Gastrocnemius medialis (tissue), 4 donors: ENCODE measurements at regions not wholly inside any gene's neighbourhood (a gene's known extent, or its start where the extent isn't known, plus 50 kb on each side); places are given as distances from the start of the nearest gene placed in this dataset.

ENCODE experiments used
- POLR2A ChIP-seq, 2 donors: fragments of 450-650 bp; IDR thresholded peaks; one replicate each; pipeline ENCODE4 v1.6.1; 2017; ENCODE audit warnings: antibody characterized with exemption in 2 of 2, mild to moderate bottlenecking in 2 of 2, moderate library complexity in 2 of 2
- TF ChIP-seq, protein P1 (sequence below), 5 experiments: fragments of 450-650 bp in 3 of 5; fragments of 200-600 bp in 2 of 5; sonication (generic) in 2 of 5; IDR thresholded peaks in 4 of 5; conservative IDR thresholded peaks in 1 of 5; 1 replicate in 4 of 5; 2 replicates in 1 of 5; pipeline ENCODE4 v1.5.1; 2016 to 2019; ENCODE audit warnings: antibody characterized with exemption in 5 of 5, mild to moderate bottlenecking in 3 of 5, moderate library complexity in 3 of 5

DNA sequence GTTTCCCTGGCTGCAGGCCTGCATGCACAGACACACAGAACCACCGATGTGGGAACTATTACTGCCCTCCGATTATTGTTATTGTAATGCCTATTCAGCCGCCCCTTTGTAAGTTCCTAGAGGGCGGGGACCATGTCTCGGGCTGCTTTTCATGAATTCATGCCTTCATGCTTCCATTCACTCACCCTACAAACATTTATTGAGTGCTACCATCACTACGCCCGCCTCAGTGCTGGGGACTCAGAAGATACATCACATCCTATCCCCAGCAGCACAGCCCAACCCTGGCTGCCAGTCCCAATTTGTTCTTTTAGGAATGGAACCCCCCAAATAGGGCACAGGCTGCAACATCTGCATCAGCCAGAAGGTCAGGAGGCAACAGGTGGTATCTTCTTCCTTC, 75.9 kb downstream of the FOXA2 start:
- TF ChIP-seq, protein P1, sequence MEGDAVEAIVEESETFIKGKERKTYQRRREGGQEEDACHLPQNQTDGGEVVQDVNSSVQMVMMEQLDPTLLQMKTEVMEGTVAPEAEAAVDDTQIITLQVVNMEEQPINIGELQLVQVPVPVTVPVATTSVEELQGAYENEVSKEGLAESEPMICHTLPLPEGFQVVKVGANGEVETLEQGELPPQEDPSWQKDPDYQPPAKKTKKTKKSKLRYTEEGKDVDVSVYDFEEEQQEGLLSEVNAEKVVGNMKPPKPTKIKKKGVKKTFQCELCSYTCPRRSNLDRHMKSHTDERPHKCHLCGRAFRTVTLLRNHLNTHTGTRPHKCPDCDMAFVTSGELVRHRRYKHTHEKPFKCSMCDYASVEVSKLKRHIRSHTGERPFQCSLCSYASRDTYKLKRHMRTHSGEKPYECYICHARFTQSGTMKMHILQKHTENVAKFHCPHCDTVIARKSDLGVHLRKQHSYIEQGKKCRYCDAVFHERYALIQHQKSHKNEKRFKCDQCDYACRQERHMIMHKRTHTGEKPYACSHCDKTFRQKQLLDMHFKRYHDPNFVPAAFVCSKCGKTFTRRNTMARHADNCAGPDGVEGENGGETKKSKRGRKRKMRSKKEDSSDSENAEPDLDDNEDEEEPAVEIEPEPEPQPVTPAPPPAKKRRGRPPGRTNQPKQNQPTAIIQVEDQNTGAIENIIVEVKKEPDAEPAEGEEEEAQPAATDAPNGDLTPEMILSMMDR (IDR thresholded peaks at IDR 0.05 in 4 of 5, conservative IDR thresholded peaks at IDR 0.05 in 1 of 5): no peak
- TF ChIP-seq POLR2A (IDR thresholded peaks at IDR 0.05): no peak
